ENCODE measurements at regions not wholly inside any gene's neighbourhood (a gene's known extent, or its start where the extent isn't known, plus 50 kb on each side); places are given as distances from the start of the nearest gene placed in this dataset.
"Not testable (repeated sequence)": the region's sequence is repeated elsewhere in the genome, so short reads cannot be mapped to it uniquely, and the experiment has no call there.

DNA sequence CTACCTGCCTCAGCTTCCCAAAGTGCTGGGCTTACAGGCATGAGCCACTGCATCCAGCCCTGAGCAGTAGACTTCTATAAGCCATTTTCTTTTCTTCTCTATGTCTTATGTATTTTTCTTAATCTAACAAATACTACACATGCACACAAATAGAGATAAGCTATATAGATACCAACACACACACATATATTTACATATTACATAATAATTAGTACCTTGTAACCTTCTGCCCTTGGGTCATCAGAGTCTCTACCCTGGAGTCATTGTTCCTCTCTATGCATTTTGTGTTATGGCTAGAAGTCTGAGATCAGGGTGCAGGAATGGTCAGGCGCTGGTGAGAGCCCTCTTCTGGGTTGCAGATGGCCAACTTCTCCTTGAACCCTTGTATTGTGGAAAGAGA, 154.0 kb upstream of the PTPRG start:
- no peaks in the 10 kb centered on the region for H3K9me2 ChIP-seq (ENCODE audit: insufficient read depth, low read length)
- no peak overlapping the region for H3K4me2 ChIP-seq (ENCODE audit: low read length)
- no TSS peak for BruUV-seq (replicated peaks)
- intact Hi-C loops (cut with micrococcal nuclease; ENCODE audit: unreplicated experiment) = no loop called here
- DNase-seq (ENCODE audit: low spot score) = no peak
- ChIA-PET CTCF (ENCODE audit: unreplicated experiment) (no interaction called here), POLR2A (no interaction called here)
- no peak overlapping the region for H3K27ac ChIP-seq (ENCODE audit: low read depth, low read length, poor library complexity, severe bottlenecking)
- no peak overlapping the region for H2AFZ ChIP-seq (ENCODE audit: low read length)
- H3K9me3 ChIP-seq (ENCODE audit: low read length) = no peaks in the 10 kb centered on the region
- H3K79me2 ChIP-seq (ENCODE audit: insufficient read depth, low read depth, low read length) = no peaks in the 10 kb centered on the region
- H3K4me3 ChIP-seq (ENCODE audit: low read depth, low read length, poor library complexity, severe bottlenecking) = no peak overlapping the region
- no peak for TF ChIP-seq EZH2phosphoT487 (IDR thresholded peaks at IDR 0.05; ENCODE audit: borderline replicate concordance, low read depth, low read length)
- TF ChIP-seq, protein P1, sequence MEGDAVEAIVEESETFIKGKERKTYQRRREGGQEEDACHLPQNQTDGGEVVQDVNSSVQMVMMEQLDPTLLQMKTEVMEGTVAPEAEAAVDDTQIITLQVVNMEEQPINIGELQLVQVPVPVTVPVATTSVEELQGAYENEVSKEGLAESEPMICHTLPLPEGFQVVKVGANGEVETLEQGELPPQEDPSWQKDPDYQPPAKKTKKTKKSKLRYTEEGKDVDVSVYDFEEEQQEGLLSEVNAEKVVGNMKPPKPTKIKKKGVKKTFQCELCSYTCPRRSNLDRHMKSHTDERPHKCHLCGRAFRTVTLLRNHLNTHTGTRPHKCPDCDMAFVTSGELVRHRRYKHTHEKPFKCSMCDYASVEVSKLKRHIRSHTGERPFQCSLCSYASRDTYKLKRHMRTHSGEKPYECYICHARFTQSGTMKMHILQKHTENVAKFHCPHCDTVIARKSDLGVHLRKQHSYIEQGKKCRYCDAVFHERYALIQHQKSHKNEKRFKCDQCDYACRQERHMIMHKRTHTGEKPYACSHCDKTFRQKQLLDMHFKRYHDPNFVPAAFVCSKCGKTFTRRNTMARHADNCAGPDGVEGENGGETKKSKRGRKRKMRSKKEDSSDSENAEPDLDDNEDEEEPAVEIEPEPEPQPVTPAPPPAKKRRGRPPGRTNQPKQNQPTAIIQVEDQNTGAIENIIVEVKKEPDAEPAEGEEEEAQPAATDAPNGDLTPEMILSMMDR (conservative IDR thresholded peaks at IDR 0.05; ENCODE audit: low read length) = no peak
- no peaks in the 10 kb centered on the region for H4K20me1 ChIP-seq (ENCODE audit: insufficient read depth, low read length)
- H3K4me1 ChIP-seq (ENCODE audit: insufficient read depth, low read length, poor library complexity, severe bottlenecking) = no peaks in the 10 kb centered on the region
- H3K36me3 ChIP-seq (ENCODE audit: insufficient read depth, low read length) = no peaks in the 10 kb centered on the region

DNA sequence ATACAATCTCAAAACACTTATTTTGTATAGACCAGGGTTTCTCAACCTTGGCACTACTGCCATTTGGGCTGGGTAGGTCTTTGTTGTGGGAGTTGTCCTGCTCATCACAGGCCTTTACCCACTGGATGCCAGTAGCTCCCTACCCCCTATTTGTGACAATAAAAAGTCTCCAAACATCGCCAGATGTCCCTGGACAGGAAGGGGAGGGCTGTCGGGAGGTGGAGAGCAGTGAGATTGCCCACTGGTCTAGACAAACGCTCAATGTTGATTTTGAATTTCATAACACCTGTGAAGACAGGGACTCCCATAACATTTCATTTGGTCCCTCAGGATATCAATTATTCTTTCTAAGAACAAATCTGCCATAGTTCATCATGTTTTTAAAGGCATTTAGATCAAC, 151.7 kb upstream of the PTPRG start:
- Histone ChIP-seq H3K27ac (ENCODE audit: low read depth, low read length, poor library complexity, severe bottlenecking) (no peak overlapping the region), H4K20me1 (ENCODE audit: insufficient read depth, low read length) (no peaks in the 10 kb centered on the region), H3K36me3 (ENCODE audit: insufficient read depth, low read length) (no peaks in the 10 kb centered on the region), H3K4me1 (ENCODE audit: insufficient read depth, low read length, poor library complexity, severe bottlenecking) (no peaks in the 10 kb centered on the region), H3K4me3 (ENCODE audit: low read depth, low read length, poor library complexity, severe bottlenecking) (no peak overlapping the region), H2AFZ (ENCODE audit: low read length) (no peak overlapping the region), H3K79me2 (ENCODE audit: insufficient read depth, low read depth, low read length) (no peaks in the 10 kb centered on the region), H3K4me2 (ENCODE audit: low read length) (no peak overlapping the region), H3K9me3 (ENCODE audit: low read length) (no peaks in the 10 kb centered on the region), H3K9me2 (ENCODE audit: insufficient read depth, low read length) (no peaks in the 10 kb centered on the region)
- DNase-seq (ENCODE audit: low spot score) = no peak
- intact Hi-C loops (cut with micrococcal nuclease; ENCODE audit: unreplicated experiment) = no loop called here
- TF ChIP-seq EZH2phosphoT487 (IDR thresholded peaks at IDR 0.05; ENCODE audit: borderline replicate concordance, low read depth, low read length) = no peak
- TF ChIP-seq, protein P1 (conservative IDR thresholded peaks at IDR 0.05; ENCODE audit: low read length) = no peak
- BruUV-seq (replicated peaks) = no TSS peak
- POLR2A ChIA-PET = no interaction called here
- CTCF ChIA-PET (ENCODE audit: unreplicated experiment) = no interaction called here

DNA sequence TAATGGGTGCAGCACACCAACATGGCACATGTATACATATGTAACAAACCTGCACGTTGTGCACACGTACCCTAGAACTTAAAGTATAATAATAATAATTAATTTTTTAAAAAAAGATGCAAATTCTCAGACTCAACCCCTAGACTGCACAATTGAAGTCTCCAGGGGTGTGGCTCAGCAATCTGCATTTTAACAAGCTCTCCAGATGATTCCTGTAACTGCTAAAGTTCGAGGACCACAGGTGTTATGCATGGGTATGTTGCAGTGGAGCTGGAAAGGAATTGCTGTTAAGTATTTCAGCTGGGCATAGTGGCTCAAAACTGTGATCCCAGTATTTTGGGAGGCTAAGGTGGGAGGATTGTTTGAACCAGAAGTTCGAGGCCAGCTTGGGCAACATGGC, 151.0 kb upstream of the PTPRG start:
- H3K27ac ChIP-seq (ENCODE audit: low read depth, low read length, poor library complexity, severe bottlenecking); H3K4me1 ChIP-seq (ENCODE audit: insufficient read depth, low read length, poor library complexity, severe bottlenecking); H2AFZ ChIP-seq (ENCODE audit: low read length); H3K9me3 ChIP-seq (ENCODE audit: low read length); DNase-seq (ENCODE audit: low spot score); H3K4me2 ChIP-seq (ENCODE audit: low read length); H3K4me3 ChIP-seq (ENCODE audit: low read depth, low read length, poor library complexity, severe bottlenecking); intact Hi-C loops (cut with micrococcal nuclease; ENCODE audit: unreplicated experiment); H3K9me2 ChIP-seq (ENCODE audit: insufficient read depth, low read length); H3K36me3 ChIP-seq (ENCODE audit: insufficient read depth, low read length); CTCF ChIA-PET (ENCODE audit: unreplicated experiment); POLR2A ChIA-PET; BruUV-seq (replicated peaks); H3K79me2 ChIP-seq (ENCODE audit: insufficient read depth, low read depth, low read length); H4K20me1 ChIP-seq (ENCODE audit: insufficient read depth, low read length): not testable (repeated sequence)
